Small intestine (tissue), 7 donors: ENCODE measurements at regions not wholly inside any gene's neighbourhood (a gene's known extent, or its start where the extent isn't known, plus 50 kb on each side); places are given as distances from the start of the nearest gene placed in this dataset.
A peak's percentile ranks its signal among the peaks of the same experiment; 100 is the strongest.

Experiments
- DNase-seq, 2 donors: peaks; one replicate each; pipeline versions ENCODE4 v3.0.0 to v3.0.0-alpha.2; 2013
- FAIRE-seq: peaks from 2 replicates; lab custom pipeline; 2012; peaks lifted over from hg19 to GRCh38; lab: Jason Lieb, UNC
- H3K27ac ChIP-seq, 3 donors: one replicate each; pipeline ENCODE4 v1.5.1; 2013; ENCODE audit warnings: low read length in 2 of 3, mild to moderate bottlenecking in 2 of 3, control low read depth in 1 of 3, inconsistent platforms in 1 of 3, low read depth in 1 of 3, moderate library complexity in 1 of 3
- H3K27me3 ChIP-seq, 3 donors: one replicate each; pipeline ENCODE4 v1.6.1; 2013; ENCODE audit warnings: low read length in 3 of 3, inconsistent platforms in 1 of 3; ENCODE audit not compliant: control insufficient read depth in 3 of 3, insufficient read depth in 3 of 3
- H3K36me3 ChIP-seq, 3 donors: one replicate each; pipeline ENCODE4 v1.6.1; 2013; ENCODE audit warnings: low read length in 3 of 3, inconsistent platforms in 1 of 3, low read depth in 1 of 3, mild to moderate bottlenecking in 1 of 3, moderate library complexity in 1 of 3; ENCODE audit not compliant: control insufficient read depth in 3 of 3, insufficient read depth in 2 of 3
- H3K4me1 ChIP-seq, 3 donors: one replicate each; pipeline ENCODE4 v1.6.1; 2013; ENCODE audit warnings: low read length in 2 of 3, inconsistent platforms in 1 of 3, low read depth in 1 of 3, mild to moderate bottlenecking in 1 of 3, moderate library complexity in 1 of 3; ENCODE audit not compliant: control insufficient read depth in 3 of 3, insufficient read depth in 2 of 3
- H3K4me3 ChIP-seq, 3 donors: one replicate each; pipeline ENCODE4 v1.5.1; 2013; ENCODE audit warnings: low read length in 3 of 3, control low read depth in 1 of 3, inconsistent platforms in 1 of 3, low read depth in 1 of 3, mild to moderate bottlenecking in 1 of 3, moderate library complexity in 1 of 3
- H3K9me3 ChIP-seq, 2 donors: one replicate each; pipeline ENCODE4 v1.6.1; 2013; ENCODE audit warnings: low read depth in 1 of 2, low read length in 1 of 2; ENCODE audit not compliant: control insufficient read depth in 2 of 2, insufficient read depth in 1 of 2
- WGBS, 3 donors: extraction: QIAGEN DNeasy Blood & Tissue Kit; methylation state at CpG; one replicate each; pipeline ENCODE4 v1.1.7; 2013; 5-methylcytosine and 5-hydroxymethylcytosine counted together
- donor health status: healthy with polysubstance abuse.
- donor health status: control.
- donor health status: control.
- donor health status: Bipolar disorder and iron deficiency.
- donor health status: healthy.

GRCh38 chr11:106451228-106451922 lies 373.9 kb downstream of the AASDHPPT start:
- FAIRE-seq = no peak
- Histone ChIP-seq H3K36me3 (no peaks in the 10 kb centered on the region), H3K4me1 (peaks cover 0 to under 1% (median 0%) of the 10 kb centered on the region in 3 donors), H3K9me3 (peaks cover 0 to 5% of the 10 kb centered on the region in 2 donors), H3K27me3 (no peaks in the 10 kb centered on the region), H3K27ac (no peak overlapping the region), H3K4me3 (no peak overlapping the region)
- no peak for DNase-seq
- 39 to 61% (median 54%) methylated on average over 2 of the region's 2 CpGs for WGBS, 3 donors

- DNase-seq = no peak
- Histone ChIP-seq H3K4me1 (peaks cover 0 to 26% (median 3%) of the 10 kb centered on the region in 3 donors), H3K36me3 (no peaks in the 10 kb centered on the region), H3K4me3 (no peak overlapping the region), H3K9me3 (peaks cover 0 to 5% of the 10 kb centered on the region in 2 donors), H3K27ac (no peak overlapping the region), H3K27me3 (no peaks in the 10 kb centered on the region)
- WGBS, 3 donors = 37 to 51% (median 48%) methylated on average over 3 of the region's 3 CpGs
- no peak for FAIRE-seq
These were observed 379.2 kb downstream of the AASDHPPT start for GRCh38 chr11:106456647-106457046.

GRCh38 chr11:106457727-106458126 lies 380.3 kb downstream of the AASDHPPT start:
- Histone ChIP-seq H3K27ac (peak overlapping the region in 1 of 3 donors; percentile 19), H3K4me1 (peaks cover 2 to 36% (median 3%) of the 10 kb centered on the region in 3 donors), H3K4me3 (no peak overlapping the region), H3K27me3 (no peaks in the 10 kb centered on the region), H3K36me3 (no peaks in the 10 kb centered on the region), H3K9me3 (peaks cover 0 to 3% of the 10 kb centered on the region in 2 donors)
- FAIRE-seq = no peak
- 3 to 43% (median 9%) methylated on average over 1 of the region's 1 CpG for WGBS, 3 donors
- peak; percentile 36 to 62 for DNase-seq

- H3K9me3 ChIP-seq = no peaks in the 10 kb centered on the region
These were observed 381.7 kb downstream of the AASDHPPT start for GRCh38 chr11:106459135-106459534.

GRCh38 chr11:106461148-106461691 lies 383.8 kb downstream of the AASDHPPT start:
- Histone ChIP-seq H3K27me3 (no peaks in the 10 kb centered on the region), H3K4me3 (no peak overlapping the region), H3K9me3 (no peaks in the 10 kb centered on the region), H3K36me3 (no peaks in the 10 kb centered on the region), H3K27ac (no peak overlapping the region), H3K4me1 (peaks cover 2 to 52% (median 3%) of the 10 kb centered on the region in 3 donors)
- DNase-seq = no peak
- WGBS, 3 donors = 52 to 73% (median 66%) methylated on average over 5 of the region's 5 CpGs
- no peak for FAIRE-seq

More at GRCh38 chr11:106459135-106459534, 381.7 kb downstream of the AASDHPPT start:
- peaks cover 2 to 43% (median 3%) of the 10 kb centered on the region in 3 donors for H3K4me1 ChIP-seq
- FAIRE-seq (no peak), DNase-seq (no peak)
- no peaks in the 10 kb centered on the region for H3K36me3 ChIP-seq
- no peak overlapping the region for H3K4me3 ChIP-seq
- H3K27ac ChIP-seq = no peak overlapping the region
- WGBS, 3 donors = 50 to 61% (median 58%) methylated on average over 3 of the region's 3 CpGs
- no peaks in the 10 kb centered on the region for H3K27me3 ChIP-seq

GRCh38 chr11:106461839-106462545 lies 384.5 kb downstream of the AASDHPPT start:
- Histone ChIP-seq H3K9me3 (no peaks in the 10 kb centered on the region), H3K36me3 (no peaks in the 10 kb centered on the region), H3K27ac (no peak overlapping the region), H3K4me1 (peaks cover 0 to 52% (median 2%) of the 10 kb centered on the region in 3 donors), H3K4me3 (no peak overlapping the region), H3K27me3 (no peaks in the 10 kb centered on the region)
- WGBS, 3 donors = 51 to 55% (median 52%) methylated on average over 4 of the region's 4 CpGs
- FAIRE-seq (no peak), DNase-seq (peak in 1 of 2 donors; percentile 21)

GRCh38 chr11:106463154-106463553 lies 385.7 kb downstream of the AASDHPPT start:
- FAIRE-seq (no peak), DNase-seq (no peak)
- Histone ChIP-seq H3K4me3 (no peak overlapping the region), H3K9me3 (no peaks in the 10 kb centered on the region), H3K4me1 (peaks cover 0 to 53% (median 2%) of the 10 kb centered on the region in 3 donors), H3K27me3 (no peaks in the 10 kb centered on the region), H3K27ac (no peak overlapping the region), H3K36me3 (no peaks in the 10 kb centered on the region)
- WGBS, 3 donors = 65 to 86% (median 81%) methylated on average over 1 of the region's 1 CpG

GRCh38 chr11:106463796-106464201 lies 386.3 kb downstream of the AASDHPPT start:
- no peaks in the 10 kb centered on the region for H3K27me3 ChIP-seq
- H3K4me3 ChIP-seq = no peak overlapping the region
- WGBS, 3 donors = 56 to 76% (median 70%) methylated on average over 4 of the region's 4 CpGs
- DNase-seq (no peak), FAIRE-seq (no peak)
- no peaks in the 10 kb centered on the region for H3K36me3 ChIP-seq
- H3K9me3 ChIP-seq = no peaks in the 10 kb centered on the region
- H3K27ac ChIP-seq = no peak overlapping the region
- H3K4me1 ChIP-seq = peaks cover 0 to 59% (median 2%) of the 10 kb centered on the region in 3 donors
